HUDEP-2 (cell line): ENCODE measurements at regions not wholly inside any gene's neighbourhood (a gene's known extent, or its start where the extent isn't known, plus 50 kb on each side); places are given as distances from the start of the nearest gene placed in this dataset.
"Not testable (repeated sequence)": the region's sequence is repeated elsewhere in the genome, so short reads cannot be mapped to it uniquely, and the experiment has no call there.

ENCODE experiments used
- DNase-seq, 76 experiments: peaks; one replicate each; lab custom pipeline; 2025; ENCODE audit not compliant: unreplicated experiment in 76 of 76; lab: John Stamatoyannopoulos, UW

DNA sequence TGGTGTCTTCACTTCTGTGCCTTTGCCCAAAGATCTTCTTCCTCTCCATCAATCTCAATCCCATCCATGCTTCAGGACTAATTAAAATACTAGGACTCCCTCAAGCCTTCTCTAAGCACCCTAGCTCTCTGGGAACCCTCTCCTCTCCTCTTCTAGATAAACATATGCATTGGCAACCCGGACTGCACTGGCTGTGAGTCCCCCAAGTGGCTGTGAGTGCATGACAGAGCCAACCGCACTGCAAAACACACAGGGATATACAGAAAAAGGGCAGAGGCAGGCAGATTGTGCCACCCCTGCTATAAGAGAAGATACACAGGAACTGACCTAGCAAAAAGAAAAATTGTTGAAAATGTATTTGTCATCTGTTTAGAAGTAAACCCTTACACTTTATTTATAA is 457.1 kb downstream of the MFSD1 start:
- DNase-seq: no peak

DNA sequence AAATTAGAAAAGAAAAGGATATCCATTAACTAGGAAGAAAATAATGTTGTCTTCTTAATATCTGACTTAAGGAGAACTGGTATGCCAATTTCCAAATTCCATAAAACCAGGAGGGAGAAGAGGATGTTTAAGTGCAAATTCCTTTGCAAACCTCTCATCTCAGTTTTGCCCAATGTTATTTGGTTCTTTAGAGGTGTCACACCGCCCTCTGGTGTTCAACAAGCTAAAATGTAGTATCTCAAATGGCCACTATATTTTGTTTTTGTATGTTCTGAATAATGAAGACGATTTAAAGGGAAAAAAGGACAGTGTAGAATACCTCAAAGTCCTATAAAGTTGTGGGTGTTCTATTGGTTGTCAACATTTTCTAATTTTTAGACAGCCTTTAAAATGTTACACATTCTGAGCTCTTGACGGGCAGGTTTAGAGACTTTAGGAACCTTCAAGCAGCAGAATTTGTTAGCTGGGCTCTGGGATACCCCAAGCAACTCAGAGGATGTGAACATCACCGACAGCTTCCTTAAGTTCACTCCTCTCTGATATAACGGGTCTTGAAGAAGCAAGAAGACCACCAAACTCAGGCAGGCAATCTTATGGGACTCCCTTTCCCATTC is 458.3 kb downstream of the MFSD1 start:
- DNase-seq: peak in 27 of 76 experiments; percentile 1 to 60 (median 12)

DNA sequence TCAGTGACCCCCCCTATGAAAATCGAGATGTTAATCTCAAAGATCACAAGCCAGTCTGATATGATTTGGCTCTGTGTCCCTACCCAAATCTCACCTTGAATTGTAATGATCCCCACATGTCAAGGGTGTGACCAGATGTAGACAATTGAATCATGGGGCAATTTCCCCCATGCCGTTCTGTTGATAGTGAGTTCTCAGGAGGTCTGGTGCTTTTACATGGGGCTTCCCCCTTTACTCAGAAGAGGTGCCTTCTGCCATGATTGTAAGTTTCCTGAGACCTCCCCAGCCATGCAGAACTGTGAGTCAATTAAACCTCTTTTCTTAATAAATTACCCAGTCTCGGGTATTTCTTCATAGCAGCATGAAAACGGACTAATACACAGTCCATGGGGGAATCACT is 459.5 kb downstream of the MFSD1 start:
- DNase-seq: not testable (repeated sequence)

DNA sequence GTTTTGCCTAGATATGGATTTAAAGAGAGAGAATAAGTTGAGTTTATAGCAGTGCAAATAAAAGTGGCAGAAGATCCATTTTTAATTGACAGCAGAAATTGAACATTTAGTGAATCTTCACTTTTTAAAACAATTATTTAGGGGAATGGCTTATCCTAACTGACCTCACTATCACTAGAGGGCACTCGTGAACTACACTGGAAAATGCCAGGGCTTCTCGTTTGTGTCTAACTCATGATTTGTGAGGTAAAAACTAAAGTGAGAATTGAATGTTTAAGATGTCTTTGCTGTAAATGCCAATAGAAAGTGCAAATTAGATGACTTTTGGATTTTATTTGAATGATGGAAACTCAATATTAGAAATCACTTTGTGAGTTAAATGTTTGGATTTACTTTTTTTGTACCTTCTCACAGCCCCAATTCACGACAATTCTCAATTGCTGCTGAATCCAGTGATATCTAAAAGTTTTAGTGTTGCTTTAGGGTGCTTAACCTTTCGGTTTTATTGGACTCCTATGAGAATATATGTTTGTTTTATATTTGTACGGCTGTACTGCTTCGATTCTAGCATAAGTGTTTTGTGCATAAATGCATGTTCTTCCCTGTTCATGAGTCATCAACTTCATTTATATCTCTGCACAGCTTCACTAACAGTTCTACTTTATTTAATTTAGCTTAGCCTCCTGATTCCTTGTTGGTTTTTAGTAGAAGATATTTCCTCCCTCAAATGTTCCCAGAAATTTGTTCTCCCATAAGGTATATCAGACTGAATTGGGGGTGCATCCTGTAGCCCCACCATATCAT is 462.1 kb downstream of the MFSD1 start:
- DNase-seq: peak in 15 of 76 experiments; percentile 0 to 26 (median 7)

DNA sequence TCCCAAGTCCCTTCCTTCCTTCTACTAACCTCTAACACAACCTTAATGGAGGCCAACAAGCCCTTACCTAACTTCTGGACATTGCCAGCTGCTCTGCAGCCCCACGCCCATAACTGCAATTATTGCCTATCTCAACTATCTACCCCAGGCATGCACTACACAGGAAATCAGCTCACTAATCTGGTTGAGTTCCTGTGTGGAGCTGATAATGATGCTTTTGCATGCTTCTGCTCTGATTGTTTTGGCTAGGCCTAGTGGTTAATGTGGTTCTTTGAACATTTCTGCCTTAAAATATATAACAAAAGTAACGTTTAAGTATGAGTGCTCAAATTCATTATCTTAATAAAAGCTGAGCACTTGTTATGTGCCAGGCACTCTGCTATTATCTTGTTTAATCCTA is 463.9 kb downstream of the MFSD1 start:
- no peak for DNase-seq

DNA sequence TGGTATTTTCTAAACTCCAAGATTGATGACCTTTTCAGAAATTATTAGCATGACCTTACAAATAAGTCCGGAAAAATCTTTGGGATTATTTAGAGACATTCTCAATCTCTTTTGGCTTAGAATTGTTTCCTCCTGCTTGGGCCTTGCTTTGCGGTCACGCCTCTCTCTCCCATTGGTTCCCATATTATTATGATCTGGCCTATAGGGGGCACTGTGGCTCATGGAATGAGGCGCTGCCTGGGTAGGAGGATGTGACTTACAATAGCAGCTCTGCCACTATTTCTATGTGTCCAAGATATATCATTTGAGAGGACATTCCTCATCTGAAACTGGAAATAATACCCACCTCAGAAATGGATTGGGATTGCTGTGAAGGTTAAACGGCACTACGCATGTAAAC is 464.9 kb downstream of the MFSD1 start:
- DNase-seq: peak in 38 of 76 experiments; percentile 0 to 66 (median 20)

DNA sequence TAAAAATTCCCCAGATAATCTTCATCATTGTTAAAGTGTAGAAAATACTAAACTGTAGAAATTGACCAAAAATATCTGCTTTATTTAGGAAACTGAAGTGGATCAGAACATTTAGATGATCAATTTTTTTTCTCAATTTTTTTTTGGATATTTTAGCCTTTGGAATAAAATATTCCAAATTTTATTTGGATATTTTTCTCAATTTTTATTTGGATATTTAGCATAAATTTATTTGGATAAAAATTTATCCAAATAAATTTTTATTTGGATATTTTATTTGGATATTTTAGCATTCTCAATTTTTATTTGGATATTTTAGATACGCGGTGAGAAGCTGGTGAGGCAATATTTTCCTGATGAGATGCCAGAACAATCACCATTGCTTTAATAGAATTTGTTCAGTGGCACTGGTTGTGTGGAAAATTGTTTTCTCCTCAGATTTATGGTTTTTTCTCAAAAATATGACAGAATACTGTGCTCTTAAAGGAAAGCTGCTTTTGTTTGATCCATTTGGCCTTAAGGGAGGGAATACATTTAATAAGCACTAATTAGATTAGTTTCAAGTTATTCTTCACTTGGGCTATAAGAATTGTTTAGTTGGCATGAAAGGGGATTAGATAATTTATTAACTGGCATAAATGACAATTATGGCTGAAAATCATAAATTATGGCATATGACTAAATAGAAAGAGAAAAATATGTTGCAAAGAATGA is 470.1 kb downstream of the MFSD1 start:
- DNase-seq: no peak

DNA sequence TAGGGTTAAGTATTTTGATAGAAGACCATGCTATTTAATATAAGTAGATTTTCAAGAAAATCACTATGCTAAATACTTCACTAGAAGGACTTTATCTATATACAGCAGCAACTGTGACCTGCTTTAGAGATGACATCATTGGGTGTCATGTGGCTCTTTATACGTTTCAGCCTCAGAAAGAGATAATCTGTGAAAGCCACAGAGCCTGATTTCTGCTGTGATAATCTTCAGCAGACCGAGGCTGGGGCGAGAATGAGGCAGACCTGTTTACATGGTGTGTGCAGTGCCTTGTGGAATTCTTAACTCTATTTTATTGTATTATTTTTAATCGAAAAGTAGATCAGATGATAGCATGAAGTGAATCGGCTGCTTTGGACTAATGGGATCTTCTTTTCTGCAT is 471.2 kb downstream of the MFSD1 start:
- peak in 2 of 76 experiments; percentile 1 to 11 for DNase-seq

DNA sequence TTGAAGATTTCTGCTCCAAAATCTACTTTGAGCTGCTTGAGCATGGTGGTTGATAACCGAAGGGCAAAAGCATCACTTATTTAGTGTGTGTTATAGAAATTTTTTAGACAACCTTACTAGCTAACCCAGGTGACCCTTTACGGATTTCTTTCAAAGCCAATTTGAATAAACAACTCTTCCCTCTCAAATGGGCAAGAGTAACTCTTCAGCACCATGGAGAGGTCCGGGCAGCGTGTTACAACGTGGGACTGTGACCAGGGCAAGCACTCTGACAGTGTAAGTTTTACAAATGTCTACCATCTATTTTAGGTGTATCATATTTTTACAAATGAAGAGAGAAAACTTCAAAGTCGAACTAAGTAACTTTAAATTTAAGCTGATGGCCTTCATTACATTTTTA is 471.8 kb downstream of the MFSD1 start:
- DNase-seq: peak in 29 of 76 experiments; percentile 1 to 43 (median 15)

DNA sequence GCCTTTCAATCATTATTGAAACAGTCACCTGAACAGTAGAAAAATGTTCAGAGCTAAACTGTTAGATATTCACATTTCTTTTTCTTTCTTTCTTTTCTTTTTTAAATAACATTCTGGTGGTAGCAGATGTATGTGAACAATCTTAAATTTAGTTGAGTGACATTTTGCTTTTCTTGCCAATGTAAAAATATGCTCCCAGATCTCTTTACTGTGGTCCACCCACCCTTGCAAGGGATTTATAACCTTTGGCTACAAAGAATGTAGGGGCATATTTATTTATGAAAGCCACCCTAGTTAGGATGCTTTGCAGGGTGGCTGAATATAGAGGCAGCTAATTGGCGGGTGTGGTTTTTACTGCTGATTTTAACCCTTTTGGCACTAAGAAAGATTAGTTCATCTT is 473.9 kb downstream of the MFSD1 start:
- no peak for DNase-seq

DNA sequence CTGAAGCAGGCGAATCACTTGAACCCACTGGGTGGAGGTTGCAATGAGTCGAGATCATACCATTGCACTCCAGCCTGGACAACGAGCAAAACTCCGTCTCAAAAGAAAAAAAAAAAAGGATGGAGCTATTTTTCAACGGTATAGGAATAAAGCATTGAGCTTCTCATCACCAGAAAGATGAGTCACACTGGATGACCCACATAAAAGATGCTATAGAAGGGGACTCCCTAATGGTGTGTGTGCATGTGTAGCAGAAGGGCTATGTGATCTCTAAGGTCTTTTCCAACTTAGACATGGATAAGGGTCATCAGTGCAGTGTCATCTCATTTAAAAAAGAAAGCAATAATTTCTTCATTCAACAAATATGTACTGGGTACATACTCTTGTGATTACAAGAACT is 476.0 kb downstream of the MFSD1 start:
- DNase-seq: no peak

DNA sequence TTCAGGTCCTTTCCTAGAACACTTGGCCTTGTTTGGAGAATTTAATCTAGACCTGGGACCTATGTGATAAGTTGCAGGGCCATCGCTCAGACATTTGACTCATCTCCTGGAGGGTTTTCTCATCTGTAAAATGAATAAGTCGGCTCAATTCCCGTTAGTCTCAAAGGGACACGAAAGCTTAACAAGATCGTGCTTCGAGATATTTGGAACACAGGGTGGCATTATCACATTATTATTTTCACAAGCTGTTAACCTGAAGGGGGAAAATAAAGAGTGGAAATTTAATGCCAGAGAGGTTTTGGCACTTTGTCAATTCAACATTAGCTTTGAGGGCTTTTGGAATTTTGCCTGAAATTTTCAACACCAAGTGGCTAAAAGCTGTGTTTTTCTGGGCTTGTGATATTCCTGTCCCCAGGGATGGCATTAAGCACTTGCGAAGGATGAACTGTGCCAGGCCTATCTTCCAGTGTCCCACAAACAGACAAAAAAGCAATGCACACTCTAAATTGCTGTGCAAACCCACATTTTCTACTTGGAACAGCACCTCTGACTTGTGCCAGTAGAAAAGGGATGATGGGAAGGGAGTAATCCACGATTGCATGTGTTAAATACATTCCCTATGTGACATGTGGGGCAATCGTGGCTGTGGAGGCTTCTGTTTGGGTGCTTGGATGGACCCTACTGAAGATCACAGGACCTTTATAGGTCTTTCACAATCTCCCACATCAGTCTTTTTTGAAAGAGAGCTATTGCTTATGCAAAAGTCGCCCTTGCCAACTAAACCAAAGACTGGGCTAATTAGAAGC is 478.7 kb downstream of the MFSD1 start:
- DNase-seq: no peak

DNA sequence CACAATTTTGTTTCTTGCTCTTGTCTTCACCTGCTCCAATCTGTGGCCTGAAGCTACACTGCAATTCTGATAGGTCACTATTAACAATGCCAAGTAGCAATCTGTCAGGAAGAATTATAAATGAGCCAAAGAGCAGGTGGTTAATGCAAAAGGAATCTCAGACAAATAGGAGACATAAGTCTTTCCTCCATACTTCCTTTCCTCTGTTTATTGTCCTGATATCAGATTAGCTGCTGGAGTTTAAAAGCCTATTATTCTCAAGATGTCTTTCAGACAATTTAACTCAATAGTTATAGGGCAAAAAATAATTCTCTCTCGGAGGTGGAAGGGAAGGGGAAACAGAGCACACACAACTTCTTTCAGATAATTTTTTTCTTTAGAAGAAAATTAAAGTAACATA is 491.6 kb downstream of the MFSD1 start:
- DNase-seq: no peak

DNA sequence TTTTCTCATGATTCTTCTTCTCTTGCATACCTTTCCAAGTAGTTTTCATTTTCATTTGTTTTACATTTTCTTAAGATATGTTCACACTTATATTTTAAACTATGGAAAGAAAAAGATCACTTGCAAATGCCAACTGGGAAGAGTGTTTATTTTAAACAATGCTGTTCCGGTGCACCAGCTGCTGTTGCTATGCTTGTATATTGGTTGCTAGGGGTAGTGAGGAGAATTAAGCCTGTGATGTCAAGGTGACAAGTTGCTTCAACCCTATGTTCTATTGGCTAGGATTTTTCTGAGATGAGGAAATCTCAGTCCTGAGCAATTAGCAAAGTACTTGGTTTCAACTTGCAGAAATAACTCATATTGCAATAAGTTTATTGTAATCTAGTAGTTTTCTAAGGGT is 500.1 kb downstream of the MFSD1 start:
- no peak for DNase-seq

DNA sequence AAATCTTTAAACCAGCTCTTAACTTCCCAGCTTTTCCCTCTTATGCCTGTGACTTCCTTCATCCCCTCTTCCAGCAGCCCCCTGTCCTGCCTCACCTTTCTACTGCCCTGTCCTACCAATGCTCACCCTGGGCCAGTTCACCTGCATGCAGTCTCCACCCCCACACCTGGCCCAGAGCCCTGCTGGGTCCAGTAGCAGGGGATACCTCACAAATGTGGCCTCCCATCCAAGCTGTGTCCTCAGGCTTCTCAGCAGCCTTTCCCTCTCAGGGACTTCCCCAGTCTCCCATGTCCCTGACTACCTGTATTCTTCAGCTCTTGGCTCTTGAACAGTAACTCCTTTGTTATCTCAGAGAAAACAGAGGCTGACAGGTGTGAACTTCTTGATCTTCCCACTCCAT is 503.2 kb downstream of the MFSD1 start:
- DNase-seq: no peak

DNA sequence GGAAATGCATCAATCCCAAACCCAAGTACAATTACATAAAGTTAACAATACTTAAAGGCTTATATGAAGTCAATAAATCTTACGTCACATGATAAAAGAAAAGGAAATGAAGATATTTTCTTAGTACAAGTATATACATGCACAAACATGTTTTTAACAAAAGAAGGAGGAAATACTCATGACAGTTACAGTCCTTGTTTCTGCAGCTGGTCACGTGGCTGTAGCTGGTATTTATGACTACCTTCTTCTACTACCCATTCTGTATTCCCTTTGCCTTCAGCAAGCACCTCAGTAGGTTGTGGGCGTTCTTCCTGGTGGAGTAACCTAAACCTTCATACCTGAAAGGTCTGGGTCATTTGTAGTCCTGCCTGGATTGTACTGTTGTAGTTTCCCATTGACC is 514.9 kb downstream of the MFSD1 start:
- not testable (repeated sequence) for DNase-seq

DNA sequence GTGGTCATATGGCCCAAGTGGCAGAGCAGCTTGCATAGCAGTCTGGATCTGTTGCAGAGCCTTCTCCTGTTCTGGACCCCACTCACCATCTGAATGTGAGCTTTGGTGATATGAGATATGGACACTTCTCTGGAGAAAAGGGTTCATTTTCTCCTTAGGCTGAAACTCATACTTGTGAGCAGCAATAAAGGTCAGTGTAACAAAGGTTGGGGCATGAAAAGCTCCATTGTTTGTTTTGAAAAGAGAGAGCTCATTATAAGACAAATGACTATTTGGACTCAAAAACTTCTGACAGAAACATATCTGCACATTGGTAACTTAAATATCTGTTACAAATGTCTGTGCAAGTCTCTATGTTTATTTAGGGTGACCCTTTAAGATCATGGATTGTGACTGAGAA is 517.3 kb downstream of the MFSD1 start:
- DNase-seq: no peak

DNA sequence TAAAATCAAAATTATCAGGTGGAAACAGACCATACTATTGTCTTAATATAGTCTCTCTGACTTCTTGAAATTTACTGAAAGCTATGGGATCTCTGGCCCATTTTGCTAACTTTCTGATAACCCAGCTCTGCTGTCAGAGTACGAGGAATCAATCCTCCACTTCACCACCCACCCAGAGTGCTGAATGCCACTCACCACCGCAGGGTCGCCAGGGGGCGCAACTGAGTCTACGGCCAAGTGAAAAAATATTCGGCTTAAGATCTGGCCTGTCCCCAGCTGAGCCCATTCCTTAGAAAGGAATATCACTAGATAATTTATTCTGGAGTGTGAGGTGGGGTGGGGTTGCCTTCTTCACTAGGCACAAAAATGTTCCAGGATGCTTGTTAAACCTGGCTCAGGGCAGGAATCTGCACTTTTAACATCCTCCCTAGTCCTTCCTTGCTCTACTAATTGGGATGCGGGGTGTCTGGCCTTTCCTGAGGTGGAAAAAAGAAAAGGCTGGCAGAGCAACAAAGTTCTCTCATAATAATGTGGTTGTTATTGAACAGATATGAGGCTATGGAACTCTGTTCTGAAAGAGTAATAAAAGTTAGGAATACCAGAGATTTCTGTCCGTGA is 520.6 kb downstream of the MFSD1 start:
- DNase-seq: peak in 39 of 76 experiments; percentile 1 to 60 (median 14)

DNA sequence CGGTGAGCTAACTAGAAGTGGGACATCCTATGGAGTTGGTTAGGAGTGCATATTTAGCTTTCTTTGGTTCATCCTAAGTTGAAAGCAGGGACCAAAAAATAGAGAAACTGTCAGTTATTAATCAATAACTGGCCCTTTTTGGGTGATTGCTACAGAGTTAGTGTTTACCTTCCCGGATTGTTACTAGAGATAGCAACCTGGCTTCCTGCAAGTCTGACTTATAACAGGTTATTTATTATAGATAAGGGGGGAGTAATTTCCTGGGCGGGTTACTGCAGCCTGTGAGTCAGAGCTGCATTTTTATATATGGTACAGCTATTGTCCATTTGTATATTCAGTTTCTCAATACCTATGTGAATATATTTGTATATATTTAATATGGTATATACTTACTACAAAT is 522.0 kb downstream of the MFSD1 start:
- no peak for DNase-seq

DNA sequence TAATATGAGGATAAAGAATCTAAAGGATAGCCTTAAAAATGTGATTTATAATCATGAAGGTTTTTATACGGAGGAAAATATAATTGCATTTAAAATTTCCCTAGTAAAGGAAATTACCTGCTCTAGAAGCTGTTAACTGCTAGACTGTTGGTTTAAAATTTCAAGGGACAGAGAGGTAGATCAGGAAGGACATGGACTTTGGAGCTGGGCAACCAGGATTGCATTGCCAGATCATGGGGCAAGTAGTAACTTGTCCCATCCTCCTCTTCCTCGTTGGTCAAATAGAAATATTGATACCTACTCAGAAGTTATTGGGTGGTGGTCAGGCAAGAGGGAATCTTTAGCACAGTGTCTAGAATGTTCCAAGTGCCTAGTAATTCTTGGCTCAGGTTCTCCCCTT is 525.1 kb downstream of the MFSD1 start:
- DNase-seq: no peak
